ENCODE measurements at regions not wholly inside any gene's neighbourhood (a gene's known extent, or its start where the extent isn't known, plus 50 kb on each side); places are given as distances from the start of the nearest gene placed in this dataset.

DNA sequence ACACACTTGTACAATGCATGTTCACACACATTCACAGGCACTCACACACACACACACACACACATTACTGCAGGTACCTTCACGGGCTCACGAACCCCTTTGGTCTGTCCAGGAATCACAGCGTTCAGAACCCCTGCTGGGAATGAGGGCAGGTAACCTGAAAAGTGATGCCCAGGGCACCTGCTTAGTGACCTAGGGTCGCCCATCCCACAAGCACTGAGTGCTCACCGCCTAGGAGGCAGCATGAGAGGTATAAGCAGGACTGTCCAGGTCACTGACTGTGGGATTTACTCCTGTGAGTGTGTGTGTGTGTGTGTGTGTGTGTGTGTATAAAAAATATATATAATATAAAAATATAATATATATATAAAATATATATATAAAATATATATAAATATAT is 150.9 kb downstream of the GALR1 start:
- TF ChIP-seq YY1 (IDR thresholded peaks at IDR 0.05; ENCODE audit: insufficient read depth, insufficient read length) (no peak), SUZ12 (IDR thresholded peaks at IDR 0.05; ENCODE audit: extremely low read depth, insufficient read depth, insufficient read length) (no peak), ZNF274 (IDR thresholded peaks at IDR 0.05; ENCODE audit: low read depth, low read length) (no peak)
